ENCODE measurements at regions not wholly inside any gene's neighbourhood (a gene's known extent, or its start where the extent isn't known, plus 50 kb on each side); places are given as distances from the start of the nearest gene placed in this dataset.

GRCh38 chr10:35765996-35766395 is 123.9 kb upstream of the FZD8 start:
- no peak overlapping the region for H3K27ac ChIP-seq
- peak overlapping the region in 1 of 2 donors; percentile 5 for H3K4me3 ChIP-seq
- intact Hi-C loops (cut with DNase I), result no loop called here
- no peaks in the 10 kb centered on the region for H3K36me3 ChIP-seq (replicated peaks in 1 of 2; ENCODE audit: insufficient read depth in 1 of 2, low read depth in 2 of 2)
- no peak for DNase-seq
- 88 to 97% methylated on average over 4 of the region's 4 CpGs for WGBS, 2 donors
- TF ChIP-seq CTCF (IDR thresholded peaks at IDR 0.05) (no peak), POLR2A (IDR thresholded peaks at IDR 0.05) (no peak)
- H3K9me3 ChIP-seq, result no peaks in the 10 kb centered on the region
- H3K27me3 ChIP-seq, result no peaks in the 10 kb centered on the region
- peaks cover 8% of the 10 kb centered on the region for H3K4me1 ChIP-seq
- ATAC-seq, result no peak

GRCh38 chr10:35765066-35765527 is 123.0 kb upstream of the FZD8 start:
- intact Hi-C loops (cut with DNase I), result no loop called here
- H3K9me3 ChIP-seq, result no peaks in the 10 kb centered on the region
- DNase-seq (peak; percentile 30 to 43 (median 38)), ATAC-seq (peak; percentile 81)
- 16 to 22% methylated on average over 24 of the region's 24 CpGs for WGBS, 2 donors
- peak overlapping the region in 1 of 2 donors; percentile 5 for H3K4me3 ChIP-seq
- H3K4me1 ChIP-seq, result peaks cover 5% of the 10 kb centered on the region
- peak in 1 of 7 experiments; percentile 17 for TF ChIP-seq CTCF (IDR thresholded peaks at IDR 0.05)
- no peak for TF ChIP-seq POLR2A (IDR thresholded peaks at IDR 0.05)
- H3K27me3 ChIP-seq, result no peaks in the 10 kb centered on the region
- no peaks in the 10 kb centered on the region for H3K36me3 ChIP-seq (replicated peaks in 1 of 2; ENCODE audit: insufficient read depth in 1 of 2, low read depth in 2 of 2)
- peak overlapping the region in 3 of 4 donors; percentile 47 to 56 (median 49) for H3K27ac ChIP-seq

- H3K27me3 ChIP-seq, result no peaks in the 10 kb centered on the region
- H3K4me3 ChIP-seq, result no peak overlapping the region
- 78 to 84% methylated on average over 6 of the region's 6 CpGs for whole genome bisulfite sequencing, 2 donors
These were observed 120.4 kb upstream of the FZD8 start for GRCh38 chr10:35762311-35763030.

GRCh38 chr10:35758076-35758475 is 116.0 kb upstream of the FZD8 start:
- no peaks in the 10 kb centered on the region for H3K9me3 ChIP-seq
- TF ChIP-seq POLR2A (IDR thresholded peaks at IDR 0.05) (no peak), CTCF (IDR thresholded peaks at IDR 0.05) (no peak)
- no peak overlapping the region for H3K4me3 ChIP-seq
- peak; percentile 40 for ATAC-seq
- no peaks in the 10 kb centered on the region for H3K36me3 ChIP-seq (replicated peaks in 1 of 2; ENCODE audit: insufficient read depth in 1 of 2, low read depth in 2 of 2)
- intact Hi-C loops (cut with DNase I), result no loop called here
- H3K27me3 ChIP-seq, result no peaks in the 10 kb centered on the region
- DNase-seq, result peak in 3 of 4 donors; percentile 10 to 14 (median 12)
- WGBS, 2 donors, result 74 to 84% methylated on average over 8 to 9 of the region's 9 CpGs
- no peak overlapping the region for H3K27ac ChIP-seq
- no peaks in the 10 kb centered on the region for H3K4me1 ChIP-seq

More at GRCh38 chr10:35762311-35763030, 120.4 kb upstream of the FZD8 start:
- no peaks in the 10 kb centered on the region for H3K36me3 ChIP-seq (replicated peaks in 1 of 2; ENCODE audit: insufficient read depth in 1 of 2, low read depth in 2 of 2)
- no peak overlapping the region for H3K27ac ChIP-seq
- no peak for TF ChIP-seq POLR2A (IDR thresholded peaks at IDR 0.05)
- TF ChIP-seq CTCF (IDR thresholded peaks at IDR 0.05), result no peak
- ATAC-seq, result no peak
- peaks cover 5% of the 10 kb centered on the region for H3K4me1 ChIP-seq
- intact Hi-C loops (cut with DNase I), result no loop called here
- no peak for DNase-seq
- no peaks in the 10 kb centered on the region for H3K9me3 ChIP-seq

- 85 to 94% methylated on average over 5 of the region's 5 CpGs for WGBS, 2 donors
- no peaks in the 10 kb centered on the region for H3K9me3 ChIP-seq
- TF ChIP-seq CTCF (IDR thresholded peaks at IDR 0.05) (no peak), POLR2A (IDR thresholded peaks at IDR 0.05) (no peak)
- H3K27ac ChIP-seq, result no peak overlapping the region
- no peaks in the 10 kb centered on the region for H3K36me3 ChIP-seq (replicated peaks in 1 of 2; ENCODE audit: insufficient read depth in 1 of 2, low read depth in 2 of 2)
- H3K4me3 ChIP-seq, result no peak overlapping the region
- H3K27me3 ChIP-seq, result no peaks in the 10 kb centered on the region
- intact Hi-C loops (cut with DNase I), result no loop called here
- DNase-seq (no peak), ATAC-seq (no peak)
- H3K4me1 ChIP-seq, result peaks cover 3% of the 10 kb centered on the region
These were observed 112.4 kb upstream of the FZD8 start for GRCh38 chr10:35754519-35754918.
